KMS-11 (cell line): ENCODE measurements at regions not wholly inside any gene's neighbourhood (a gene's known extent, or its start where the extent isn't known, plus 50 kb on each side); places are given as distances from the start of the nearest gene placed in this dataset.

Source experiments
- H2AFZ ChIP-seq: fragments of 200-600 bp; sonication (generic); 2 replicates; pipeline ENCODE4 v1.6.1; 2016; ENCODE audit warnings: antibody characterized with exemption, mixed run types, low read depth
- H3K27ac ChIP-seq: fragments of 200-600 bp; sonication (generic); 2 replicates; pipeline ENCODE4 v1.6.1; 2016; ENCODE audit warnings: mild to moderate bottlenecking, mixed run types
- H3K27me3 ChIP-seq: fragments of 200-600 bp; sonication (generic); 2 replicates; pipeline ENCODE4 v1.6.1; 2017; ENCODE audit warnings: mild to moderate bottlenecking, low read depth, mixed run types, moderate library complexity; ENCODE audit not compliant: insufficient read depth
- H3K36me3 ChIP-seq: fragments of 200-600 bp; sonication (generic); 2 replicates; pipeline ENCODE4 v1.6.1; 2017; ENCODE audit warnings: mild to moderate bottlenecking, mixed run types; ENCODE audit not compliant: insufficient read depth
- H3K4me1 ChIP-seq: fragments of 200-600 bp; sonication (generic); 2 replicates; pipeline ENCODE4 v1.6.1; 2016; ENCODE audit warnings: mild to moderate bottlenecking, low read depth, mixed run types; ENCODE audit not compliant: poor library complexity, severe bottlenecking
- H3K4me2 ChIP-seq: fragments of 200-600 bp; sonication (generic); 2 replicates; pipeline ENCODE4 v1.7.0; 2016; ENCODE audit warnings: mild to moderate bottlenecking, mixed run types
- H3K4me3 ChIP-seq: fragments of 200-600 bp; sonication (generic); IDR thresholded peaks from 2 replicates; pipeline ENCODE4 v1.6.1; 2017; ENCODE audit warnings: low read depth, low read length, mixed read lengths; ENCODE audit not compliant: insufficient read depth
- H3K79me2 ChIP-seq: fragments of 200-600 bp; sonication (generic); 2 replicates; pipeline ENCODE4 v1.6.1; 2016; ENCODE audit warnings: low read depth, mixed run types; ENCODE audit not compliant: insufficient read depth
- H3K9ac ChIP-seq: fragments of 200-600 bp; sonication (generic); 2 replicates; pipeline ENCODE4 v1.6.1; 2016; ENCODE audit warnings: mild to moderate bottlenecking, mixed run types
- H4K20me1 ChIP-seq: fragments of 200-600 bp; sonication (generic); 2 replicates; pipeline ENCODE4 v1.6.1; 2016; ENCODE audit warnings: mild to moderate bottlenecking, mixed run types; ENCODE audit not compliant: insufficient read depth
- CTCF ChIP-seq: fragments of 200-600 bp; sonication (generic); conservative IDR thresholded peaks from 2 replicates; pipeline ENCODE4 v1.6.1; 2017; ENCODE audit warnings: low read depth, mild to moderate bottlenecking, antibody characterized with exemption, low read length, moderate library complexity, mixed read lengths

DNA sequence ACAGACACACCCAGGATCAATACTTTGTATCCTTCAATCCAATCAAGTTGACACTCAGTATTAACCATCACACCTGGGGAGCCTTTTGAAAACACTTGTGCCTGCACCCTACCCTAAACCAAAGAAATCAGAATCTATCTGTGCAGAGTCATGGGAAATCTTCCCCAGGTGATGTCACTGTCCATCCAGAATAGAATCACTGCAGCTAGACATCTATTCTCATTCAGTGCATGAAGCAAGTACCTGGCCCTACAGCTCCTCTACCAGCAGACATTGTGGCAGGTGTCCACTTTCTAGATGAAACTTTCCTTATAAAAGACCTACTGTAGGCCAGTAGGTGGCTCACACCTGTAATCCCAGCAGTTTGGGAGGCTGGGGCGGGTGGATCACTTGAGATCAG, 262.4 kb upstream of the MARCKS start:
- Histone ChIP-seq H3K27ac (no peak overlapping the region), H3K4me1 (no peaks in the 10 kb centered on the region), H3K4me3 (no peak overlapping the region), H3K4me2 (no peak overlapping the region), H3K79me2 (no peaks in the 10 kb centered on the region), H4K20me1 (no peaks in the 10 kb centered on the region), H3K36me3 (no peaks in the 10 kb centered on the region), H2AFZ (no peak overlapping the region), H3K9ac (no peak overlapping the region), H3K27me3 (no peaks in the 10 kb centered on the region)
- no peak for TF ChIP-seq CTCF

- Histone ChIP-seq H3K4me2 (no peak overlapping the region), H3K4me1 (no peaks in the 10 kb centered on the region), H4K20me1 (no peaks in the 10 kb centered on the region), H3K36me3 (no peaks in the 10 kb centered on the region), H3K4me3 (no peak overlapping the region), H3K79me2 (no peaks in the 10 kb centered on the region), H3K9ac (no peak overlapping the region), H3K27me3 (no peaks in the 10 kb centered on the region), H3K27ac (no peak overlapping the region), H2AFZ (no peak overlapping the region)
- TF ChIP-seq CTCF, result no peak
These were observed 261.2 kb upstream of the MARCKS start for GRCh38 chr6:113595911-113596376.

GRCh38 chr6:113596387-113597230, 260.5 kb upstream of the MARCKS start:
- Histone ChIP-seq H3K79me2 (no peaks in the 10 kb centered on the region), H3K36me3 (no peaks in the 10 kb centered on the region), H3K4me2 (no peak overlapping the region), H3K27ac (no peak overlapping the region), H2AFZ (no peak overlapping the region), H3K27me3 (no peaks in the 10 kb centered on the region), H4K20me1 (no peaks in the 10 kb centered on the region), H3K4me1 (no peaks in the 10 kb centered on the region), H3K9ac (no peak overlapping the region), H3K4me3 (no peak overlapping the region)
- TF ChIP-seq CTCF, result no peak

DNA sequence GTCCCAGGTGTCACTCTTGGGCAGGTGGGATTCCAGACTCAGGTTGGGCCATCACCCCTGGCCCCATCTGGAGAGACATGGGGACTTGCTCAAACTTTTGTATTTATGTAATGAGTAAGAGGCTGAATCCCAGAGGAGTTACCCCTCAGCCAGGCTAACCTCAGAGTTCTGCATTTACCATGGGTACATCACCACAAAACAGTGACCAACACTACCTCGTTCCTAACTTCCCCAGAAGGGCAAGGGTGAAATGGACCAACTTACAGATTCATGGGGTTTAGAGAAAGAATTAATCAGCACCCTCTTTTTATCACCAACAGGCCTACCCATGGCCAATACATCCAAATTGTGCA, 259.9 kb upstream of the MARCKS start:
- Histone ChIP-seq H3K79me2 (no peaks in the 10 kb centered on the region), H3K36me3 (no peaks in the 10 kb centered on the region), H3K4me1 (no peaks in the 10 kb centered on the region), H4K20me1 (no peaks in the 10 kb centered on the region), H3K27ac (no peak overlapping the region), H3K4me2 (no peak overlapping the region), H3K27me3 (no peaks in the 10 kb centered on the region), H3K9ac (no peak overlapping the region), H3K4me3 (no peak overlapping the region), H2AFZ (no peak overlapping the region)
- TF ChIP-seq CTCF, result no peak
